Omental fat pad (tissue), 3 donors: ENCODE measurements at regions not wholly inside any gene's neighbourhood (a gene's known extent, or its start where the extent isn't known, plus 50 kb on each side); places are given as distances from the start of the nearest gene placed in this dataset.

Source experiments
- ATAC-seq: fragments of 150-250 bp; one replicate; pipeline ENCODE4 v1.9.1; 2016; ENCODE audit warnings: mild to moderate bottlenecking, moderate library complexity; ENCODE audit not compliant: low FRiP score
- DNase-seq: peaks from one replicate; pipeline ENCODE4 v3.0.0-alpha.2; 2019; ENCODE audit warnings: low spot score
- CTCF ChIP-seq, 3 donors: fragments of 450-650 bp; IDR thresholded peaks; one replicate each; pipeline ENCODE4 v1.5.1; 2016 to 2017; ENCODE audit warnings: antibody characterized with exemption in 3 of 3, mild to moderate bottlenecking in 3 of 3, moderate library complexity in 2 of 3

GRCh38 chr1:229064320-229065168 lies 206.4 kb upstream of the RAB4A start:
- no peak for TF ChIP-seq CTCF (IDR thresholded peaks at IDR 0.05)
- ATAC-seq, result no peak
- DNase-seq, result no peak

GRCh38 chr1:229065613-229066012 lies 205.3 kb upstream of the RAB4A start:
- no peak for ATAC-seq
- TF ChIP-seq CTCF (IDR thresholded peaks at IDR 0.05), result no peak
- no peak for DNase-seq

GRCh38 chr1:229066591-229066990 lies 204.3 kb upstream of the RAB4A start:
- ATAC-seq (no peak), DNase-seq (no peak)
- no peak for TF ChIP-seq CTCF (IDR thresholded peaks at IDR 0.05)

GRCh38 chr1:229067546-229067945 lies 203.4 kb upstream of the RAB4A start:
- DNase-seq (no peak), ATAC-seq (no peak)
- TF ChIP-seq CTCF (IDR thresholded peaks at IDR 0.05), result no peak

- ATAC-seq (peak; percentile 57), DNase-seq (no peak)
- TF ChIP-seq CTCF (IDR thresholded peaks at IDR 0.05), result no peak
Measured at GRCh38 chr1:229068270-229068987, 202.5 kb upstream of the RAB4A start.

GRCh38 chr1:229069176-229069575 lies 201.7 kb upstream of the RAB4A start:
- no peak for DNase-seq
- no peak for ATAC-seq
- no peak for TF ChIP-seq CTCF (IDR thresholded peaks at IDR 0.05)
